Endodermal cell (in vitro differentiated cells): ENCODE measurements at regions not wholly inside any gene's neighbourhood (a gene's known extent, or its start where the extent isn't known, plus 50 kb on each side); places are given as distances from the start of the nearest gene placed in this dataset.
A peak's percentile ranks its signal among the peaks of the same experiment; 100 is the strongest.

Experiments
- DNase-seq: peaks from one replicate; pipeline ENCODE4 v3.0.0-alpha.2; 2017
- H3K27ac ChIP-seq: 2 replicates; pipeline ENCODE4 v1.5.1; 2013; ENCODE audit warnings: mild to moderate bottlenecking, low read depth, low read length, moderate library complexity
- H3K27me3 ChIP-seq: 2 replicates; pipeline ENCODE4 v1.6.1; 2013; ENCODE audit warnings: mild to moderate bottlenecking, low read length, moderate library complexity; ENCODE audit not compliant: insufficient read depth, control insufficient read depth, poor library complexity, severe bottlenecking
- H3K36me3 ChIP-seq: 2 replicates; pipeline ENCODE4 v1.7.0; 2013; ENCODE audit warnings: mild to moderate bottlenecking, low read length, moderate library complexity; ENCODE audit not compliant: control insufficient read depth, insufficient read depth
- H3K4me1 ChIP-seq: one replicate; pipeline ENCODE4 v1.7.0; 2013; ENCODE audit warnings: low read length; ENCODE audit not compliant: control insufficient read depth, insufficient read depth
- H3K4me3 ChIP-seq: 2 replicates; pipeline ENCODE4 v1.5.1; 2013; ENCODE audit warnings: mild to moderate bottlenecking, low read length, moderate library complexity
- H3K9ac ChIP-seq: 2 replicates; pipeline ENCODE4 v1.6.1; 2013; ENCODE audit warnings: mild to moderate bottlenecking, low read length, moderate library complexity; ENCODE audit not compliant: poor library complexity, severe bottlenecking; ENCODE audit errors: extremely low read depth
- H3K9me3 ChIP-seq: 2 replicates; pipeline ENCODE4 v1.6.1; 2013; ENCODE audit warnings: mild to moderate bottlenecking, low read length, moderate library complexity; ENCODE audit not compliant: control insufficient read depth
- H3K27ac Mint-ChIP-seq: 2 replicates; pipeline ENCODE4 v1.8.0; 2020; ENCODE audit warnings: mixed read lengths
- H3K27me3 Mint-ChIP-seq: 2 replicates; pipeline ENCODE4 v1.8.0; 2021; ENCODE audit warnings: mild to moderate bottlenecking, mixed read lengths; ENCODE audit not compliant: insufficient read depth
- H3K36me3 Mint-ChIP-seq: 2 replicates; pipeline ENCODE4 v1.8.0; 2020; ENCODE audit warnings: low read depth, mixed read lengths
- H3K4me1 Mint-ChIP-seq: 2 replicates; pipeline ENCODE4 v1.8.0; 2020; ENCODE audit warnings: mixed read lengths
- H3K4me3 Mint-ChIP-seq: 2 replicates; pipeline ENCODE4 v1.8.0; 2020; ENCODE audit warnings: mild to moderate bottlenecking, moderate library complexity, mixed read lengths
- H3K9me3 Mint-ChIP-seq: 2 replicates; pipeline ENCODE4 v1.8.0; 2020; ENCODE audit warnings: mild to moderate bottlenecking, mixed read lengths
- WGBS, 2 experiments: methylation state at CpG; one replicate each; pipeline versions ENCODE4 v1.1.5 to v1.1.7; 2013; ENCODE audit warnings: missing lambda C conversion rate in 2 of 2, mixed read lengths in 1 of 2; ENCODE audit not compliant: insufficient coverage in 1 of 2, insufficient read length in 1 of 2; 5-methylcytosine and 5-hydroxymethylcytosine counted together
- TF ChIP-seq, protein P1 (sequence below): fragments of 200-600 bp; sonication (generic); conservative IDR thresholded peaks from 2 replicates; pipeline ENCODE4 v1.5.0; 2021; ENCODE audit warnings: antibody characterized with exemption, mild to moderate bottlenecking

DNA sequence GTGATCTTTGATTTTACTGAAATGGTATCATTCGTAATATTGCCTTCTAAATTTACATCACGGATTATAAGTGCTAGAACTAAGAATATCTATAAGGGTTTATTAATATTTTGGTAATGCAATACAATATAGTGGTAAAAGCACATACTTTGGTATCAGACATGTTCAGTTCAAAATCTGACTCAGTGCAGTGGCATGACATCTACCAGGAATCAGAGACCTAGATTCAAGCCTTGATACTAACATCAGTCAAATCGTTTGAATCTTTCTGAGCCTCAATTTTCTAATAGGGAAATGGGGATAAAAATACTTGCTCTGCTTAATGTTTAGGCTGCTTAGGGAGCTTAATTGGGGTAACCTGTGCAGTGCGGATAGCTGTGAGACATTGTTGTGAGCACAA, 488.0 kb downstream of the BCKDHB start:
- Mint-ChIP-seq H3K4me1 (no peaks in the 10 kb centered on the region), H3K4me3 (no peak overlapping the region), H3K9me3 (peaks cover 7% of the 10 kb centered on the region), H3K27ac (no peak overlapping the region), H3K27me3 (no peaks in the 10 kb centered on the region), H3K36me3 (no peaks in the 10 kb centered on the region)
- Histone ChIP-seq H3K9ac (no peak overlapping the region), H3K36me3 (no peaks in the 10 kb centered on the region), H3K4me3 (no peak overlapping the region), H3K9me3 (no peaks in the 10 kb centered on the region), H3K27me3 (no peaks in the 10 kb centered on the region), H3K27ac (no peak overlapping the region), H3K4me1 (no peaks in the 10 kb centered on the region)
- TF ChIP-seq, protein P1, sequence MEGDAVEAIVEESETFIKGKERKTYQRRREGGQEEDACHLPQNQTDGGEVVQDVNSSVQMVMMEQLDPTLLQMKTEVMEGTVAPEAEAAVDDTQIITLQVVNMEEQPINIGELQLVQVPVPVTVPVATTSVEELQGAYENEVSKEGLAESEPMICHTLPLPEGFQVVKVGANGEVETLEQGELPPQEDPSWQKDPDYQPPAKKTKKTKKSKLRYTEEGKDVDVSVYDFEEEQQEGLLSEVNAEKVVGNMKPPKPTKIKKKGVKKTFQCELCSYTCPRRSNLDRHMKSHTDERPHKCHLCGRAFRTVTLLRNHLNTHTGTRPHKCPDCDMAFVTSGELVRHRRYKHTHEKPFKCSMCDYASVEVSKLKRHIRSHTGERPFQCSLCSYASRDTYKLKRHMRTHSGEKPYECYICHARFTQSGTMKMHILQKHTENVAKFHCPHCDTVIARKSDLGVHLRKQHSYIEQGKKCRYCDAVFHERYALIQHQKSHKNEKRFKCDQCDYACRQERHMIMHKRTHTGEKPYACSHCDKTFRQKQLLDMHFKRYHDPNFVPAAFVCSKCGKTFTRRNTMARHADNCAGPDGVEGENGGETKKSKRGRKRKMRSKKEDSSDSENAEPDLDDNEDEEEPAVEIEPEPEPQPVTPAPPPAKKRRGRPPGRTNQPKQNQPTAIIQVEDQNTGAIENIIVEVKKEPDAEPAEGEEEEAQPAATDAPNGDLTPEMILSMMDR = no peak
- 95% methylated on average over 3 of the region's 4 CpGs; no CpG with 5 or more reads in 1 of the 2 experiments for WGBS, 2 experiments
- DNase-seq = no peak

DNA sequence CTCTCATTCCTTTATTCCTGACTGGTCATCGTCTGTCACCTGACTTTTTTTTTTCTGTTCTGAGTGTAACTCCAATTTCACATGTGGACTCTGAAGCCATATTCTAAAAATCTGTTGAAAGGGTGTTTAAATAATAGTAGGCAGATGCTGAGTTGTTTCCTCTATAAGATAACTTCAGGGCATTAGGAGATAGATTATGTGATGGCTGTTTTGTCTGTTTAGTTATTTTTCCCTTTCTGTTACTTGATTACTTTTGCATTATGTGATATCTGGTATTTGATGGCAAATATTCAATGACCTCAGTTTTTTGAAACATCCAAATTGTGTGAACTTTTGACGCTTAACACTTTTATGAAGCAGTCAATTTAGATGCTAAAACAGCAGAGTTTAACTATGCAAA, 486.0 kb downstream of the BCKDHB start:
- Histone ChIP-seq H3K9ac (no peak overlapping the region), H3K27me3 (no peaks in the 10 kb centered on the region), H3K27ac (no peak overlapping the region), H3K4me1 (no peaks in the 10 kb centered on the region), H3K4me3 (no peak overlapping the region), H3K36me3 (no peaks in the 10 kb centered on the region), H3K9me3 (peaks cover 4% of the 10 kb centered on the region)
- 87 to 100% methylated on average over 1 to 2 of the region's 2 CpGs for WGBS, 2 experiments
- no peak for DNase-seq
- no peaks in the 10 kb centered on the region for H3K4me1 Mint-ChIP-seq
- H3K36me3 Mint-ChIP-seq = peaks cover 1% of the 10 kb centered on the region
- H3K27me3 Mint-ChIP-seq = no peaks in the 10 kb centered on the region
- H3K4me3 Mint-ChIP-seq = no peak overlapping the region
- TF ChIP-seq, protein P1 = no peak
- H3K9me3 Mint-ChIP-seq = peaks cover 13% of the 10 kb centered on the region
- no peak overlapping the region for H3K27ac Mint-ChIP-seq

DNA sequence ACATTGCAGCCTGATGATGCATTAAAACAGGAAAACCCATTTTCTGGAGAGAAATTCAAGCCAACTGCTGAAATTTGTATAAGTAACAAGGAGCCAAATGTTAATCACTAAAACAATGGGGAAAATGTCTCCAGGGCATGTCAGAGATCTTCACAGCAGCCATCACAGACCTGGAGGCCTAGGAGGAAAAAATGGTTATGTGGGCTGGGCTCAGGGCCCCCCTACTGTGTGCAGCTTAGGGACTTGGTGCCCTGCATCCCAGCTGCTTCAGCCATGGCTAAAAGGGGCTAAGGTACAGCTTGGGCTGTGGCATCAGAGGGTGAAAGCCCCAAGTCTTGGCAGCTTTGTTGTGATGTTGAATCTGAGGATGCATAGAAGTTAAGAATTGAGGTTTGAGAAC, 479.8 kb downstream of the BCKDHB start:
- no peaks in the 10 kb centered on the region for H3K27me3 Mint-ChIP-seq
- Histone ChIP-seq H3K9me3 (peaks cover 24% of the 10 kb centered on the region), H3K36me3 (no peaks in the 10 kb centered on the region), H3K9ac (no peak overlapping the region), H3K4me1 (no peaks in the 10 kb centered on the region), H3K4me3 (peak overlapping the region; percentile 30), H3K27ac (no peak overlapping the region), H3K27me3 (no peaks in the 10 kb centered on the region)
- TF ChIP-seq, protein P1 = no peak
- H3K4me1 Mint-ChIP-seq = no peaks in the 10 kb centered on the region
- DNase-seq = no peak
- peaks cover 9% of the 10 kb centered on the region for H3K36me3 Mint-ChIP-seq
- H3K4me3 Mint-ChIP-seq = no peak overlapping the region
- no peak overlapping the region for H3K27ac Mint-ChIP-seq
- peaks cover 38% of the 10 kb centered on the region for H3K9me3 Mint-ChIP-seq
